NB4 (cell line): ENCODE measurements at regions not wholly inside any gene's neighbourhood (a gene's known extent, or its start where the extent isn't known, plus 50 kb on each side); places are given as distances from the start of the nearest gene placed in this dataset.

Source experiments
- CTCF ChIP-seq: IDR thresholded peaks from one replicate; pipeline ENCODE4 v1.5.1; 2012; ENCODE audit warnings: low read depth, low read length
- MAX ChIP-seq: IDR thresholded peaks from 2 replicates; pipeline ENCODE4 v1.6.1; 2011; ENCODE audit warnings: low read depth, low read length
- POLR2A ChIP-seq: IDR thresholded peaks from 2 replicates; pipeline ENCODE4 v1.6.1; 2011; ENCODE audit warnings: mild to moderate bottlenecking; ENCODE audit not compliant: insufficient read length; ENCODE audit errors: extremely low read depth

GRCh38 chr14:51807356-51807755, 53.1 kb upstream of the GNG2 start:
- TF ChIP-seq CTCF (no peak), POLR2A (no peak), MAX (no peak)
